NCI-H146 (cell line): ENCODE measurements at regions not wholly inside any gene's neighbourhood (a gene's known extent, or its start where the extent isn't known, plus 50 kb on each side); places are given as distances from the start of the nearest gene placed in this dataset.

Experiments
- DNase-seq: peaks from one replicate; lab custom pipeline; 2025; lab: John Stamatoyannopoulos, UW

DNA sequence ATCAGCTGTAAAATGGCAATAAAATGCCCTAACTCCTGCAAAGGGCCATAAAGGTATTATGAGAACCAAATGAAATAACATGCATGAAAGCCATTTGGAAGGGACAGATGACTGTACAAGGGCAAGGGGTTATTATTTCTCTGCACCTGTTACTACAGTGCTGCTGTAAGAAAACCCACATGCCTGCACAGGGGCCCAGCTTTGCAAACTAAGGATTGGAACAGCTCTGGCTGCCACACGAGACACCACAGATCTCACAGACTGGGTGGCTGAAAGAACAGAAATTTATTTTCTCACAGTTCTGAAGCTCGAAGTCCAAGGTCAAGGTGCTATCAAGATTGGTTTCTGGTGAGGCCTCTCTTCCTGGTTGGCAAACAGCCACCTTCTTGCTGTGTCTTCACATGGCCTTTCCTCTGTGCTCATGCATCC is 409.0 kb upstream of the NRP1 start:
- DNase-seq, result no peak

DNA sequence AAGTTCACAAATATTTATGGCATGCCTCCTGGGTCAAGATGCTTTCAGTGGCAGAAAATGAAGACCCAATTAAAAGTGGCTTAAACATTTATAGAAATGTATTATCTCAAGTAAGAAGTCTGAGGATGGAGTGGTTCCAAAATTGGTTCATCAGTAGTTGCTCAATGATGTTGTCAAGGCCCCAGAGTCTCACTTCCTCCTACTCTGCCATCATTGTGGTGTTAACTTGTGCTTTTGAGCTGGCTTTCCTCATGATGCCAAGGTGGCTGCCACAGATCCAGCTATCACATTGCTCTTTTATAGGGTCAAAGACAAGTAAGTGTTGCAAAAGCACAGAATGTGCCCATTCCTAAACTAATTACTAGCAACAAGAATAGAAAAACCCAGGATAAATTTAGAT is 404.6 kb upstream of the NRP1 start:
- no peak for DNase-seq

DNA sequence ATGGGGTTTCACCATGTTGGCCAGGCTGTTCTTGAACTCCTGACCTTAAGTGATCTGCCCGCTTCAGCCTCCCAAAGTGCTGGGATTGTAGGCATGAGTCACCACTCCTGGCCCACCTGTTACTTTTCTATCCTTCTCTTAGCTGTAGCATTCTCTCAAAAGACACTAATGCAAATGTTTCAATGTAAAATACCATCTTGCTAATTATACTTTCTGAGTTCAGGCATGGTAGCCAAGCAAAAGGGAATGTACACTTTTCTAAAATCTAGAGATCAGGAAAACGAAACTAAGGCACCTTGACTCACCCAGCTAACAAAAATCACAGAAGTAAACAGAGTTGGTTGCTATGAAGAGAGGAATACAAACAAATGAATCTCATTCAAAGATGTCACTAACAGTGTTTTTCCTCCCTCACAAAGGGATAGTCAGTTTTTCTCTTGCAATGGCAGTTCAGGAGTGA is 401.0 kb upstream of the NRP1 start:
- DNase-seq, result no peak

DNA sequence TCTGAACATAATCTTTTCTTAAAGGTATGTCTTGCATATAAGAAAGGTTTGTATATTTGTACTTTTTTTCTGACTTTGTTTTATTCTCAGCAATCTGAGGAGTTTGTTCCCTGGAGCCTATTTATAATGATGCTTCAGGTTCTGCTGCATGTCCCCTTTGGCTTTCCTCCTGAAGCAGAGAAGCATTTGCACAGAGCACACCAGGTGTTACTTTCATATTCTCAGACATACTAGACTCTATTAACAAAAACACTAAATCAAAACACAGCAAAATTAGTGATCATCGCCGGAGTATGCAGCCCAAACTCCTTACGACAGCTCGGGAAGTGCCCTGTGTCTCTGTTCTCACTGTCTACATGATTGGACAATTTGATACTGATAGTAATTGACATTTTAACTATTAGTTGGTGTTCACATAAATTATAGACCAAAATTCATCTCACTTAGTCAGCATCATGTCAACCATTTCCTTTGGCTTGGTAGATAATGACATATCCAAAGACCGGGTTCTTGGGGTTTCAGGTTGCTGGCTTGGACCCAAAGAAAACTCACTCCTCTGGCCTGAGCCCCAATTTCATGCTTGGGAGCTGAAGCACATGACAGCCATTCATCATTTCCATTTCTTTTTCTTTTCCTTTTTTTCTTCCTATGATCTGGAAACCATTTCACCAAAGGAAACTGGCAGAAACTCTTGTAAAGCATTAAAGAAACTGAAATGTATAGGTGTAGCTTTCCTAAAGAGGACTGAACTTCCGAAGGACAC is 400.1 kb upstream of the NRP1 start:
- no peak for DNase-seq

DNA sequence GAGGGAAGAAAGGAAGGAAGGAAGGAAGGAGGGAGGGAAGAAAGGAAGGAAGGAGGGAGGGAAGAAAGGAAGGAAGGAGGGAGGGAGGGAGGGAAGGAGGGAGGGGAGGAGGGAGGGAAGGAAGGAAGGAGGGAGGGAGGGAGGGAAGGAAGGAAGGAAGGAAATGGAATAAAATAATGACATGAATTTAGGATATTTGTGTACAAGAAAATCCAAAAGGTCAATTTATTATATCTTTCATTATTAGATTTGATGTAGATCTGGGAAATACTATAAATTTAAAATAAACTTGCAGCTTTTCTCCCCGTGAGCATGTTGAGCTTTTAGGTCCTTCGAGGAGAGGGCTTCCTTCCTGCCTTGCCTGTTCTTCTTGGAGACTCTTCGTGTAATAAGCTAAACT is 398.6 kb upstream of the NRP1 start:
- no peak for DNase-seq

DNA sequence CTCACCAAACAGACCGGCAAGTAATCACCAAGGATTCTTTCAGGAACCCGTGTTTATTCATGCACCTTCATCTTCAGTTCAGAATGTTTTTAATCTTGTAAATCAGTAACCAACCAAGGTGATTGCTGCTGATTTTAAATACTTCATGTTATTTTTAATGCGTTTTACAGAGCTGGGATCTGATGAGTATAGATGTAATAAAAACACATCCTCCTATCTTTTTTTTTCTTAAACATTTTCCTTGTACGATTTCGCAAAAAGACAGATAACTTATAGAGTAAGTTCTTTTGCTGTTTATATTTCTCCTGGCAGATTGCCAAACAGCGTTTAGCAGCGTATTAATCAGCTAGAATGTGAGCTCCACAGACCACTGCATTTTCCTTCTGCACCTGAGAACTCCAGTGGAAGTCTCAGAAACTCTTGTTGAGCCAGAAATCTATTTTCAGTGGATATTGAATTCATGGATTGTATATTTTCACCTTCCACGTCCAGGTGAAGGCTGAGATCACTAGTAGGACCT is 397.8 kb upstream of the NRP1 start:
- no peak for DNase-seq

DNA sequence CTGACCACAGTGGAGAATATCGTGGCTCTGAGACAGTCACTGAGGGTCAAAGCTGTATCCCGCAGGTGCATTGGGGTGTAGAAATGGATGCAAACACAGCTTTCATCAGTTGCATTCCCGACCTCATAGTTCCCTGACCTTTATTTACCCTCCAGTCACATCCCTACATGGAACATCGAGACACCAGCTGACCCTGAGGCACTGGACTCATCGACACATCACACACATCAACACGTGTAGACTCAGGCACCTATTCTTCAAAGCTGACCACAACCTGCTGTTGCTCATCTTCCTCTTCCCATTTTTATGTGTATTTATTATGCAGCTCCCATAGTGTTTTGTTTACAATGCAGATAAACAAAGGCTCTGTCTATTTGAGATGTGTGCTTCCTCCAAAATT is 396.9 kb upstream of the NRP1 start:
- no peak for DNase-seq

DNA sequence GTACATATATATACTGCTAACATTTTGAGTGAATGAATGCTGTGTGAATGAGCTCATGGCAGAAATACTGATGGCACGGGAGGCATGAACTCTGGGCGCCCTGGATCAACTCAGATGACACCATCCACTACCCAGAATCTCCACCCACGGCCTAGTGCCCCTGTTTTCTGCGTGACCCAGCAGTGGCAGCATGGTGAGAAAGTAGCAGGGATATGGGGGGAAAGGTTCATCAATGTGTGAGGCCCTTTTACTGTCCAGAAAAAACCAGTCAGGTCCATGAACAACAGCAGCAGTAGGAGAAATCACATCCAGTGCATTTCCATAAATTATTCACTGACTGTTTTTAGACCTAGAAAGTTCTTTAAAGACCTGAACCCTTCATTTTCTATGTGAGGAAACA is 391.0 kb upstream of the NRP1 start:
- DNase-seq, result no peak

DNA sequence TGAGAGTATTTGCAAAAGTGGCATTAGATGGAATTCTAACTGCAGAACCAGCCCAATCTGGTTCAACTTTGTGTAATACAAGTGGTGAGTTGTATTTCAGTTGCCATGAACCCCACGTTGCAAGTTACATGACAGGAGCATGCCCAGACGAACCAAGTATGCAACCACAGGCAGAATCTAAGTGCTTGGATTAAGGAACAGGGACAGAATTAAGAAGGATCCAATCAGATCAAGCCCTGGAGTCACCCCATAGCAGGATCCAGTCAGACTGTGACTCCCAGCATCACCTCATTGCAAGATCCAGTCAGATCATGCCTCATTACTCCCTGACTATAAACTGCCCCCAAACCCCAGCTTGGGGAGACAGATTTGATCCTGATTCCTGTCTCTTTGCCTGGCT is 388.7 kb upstream of the NRP1 start:
- DNase-seq, result no peak

DNA sequence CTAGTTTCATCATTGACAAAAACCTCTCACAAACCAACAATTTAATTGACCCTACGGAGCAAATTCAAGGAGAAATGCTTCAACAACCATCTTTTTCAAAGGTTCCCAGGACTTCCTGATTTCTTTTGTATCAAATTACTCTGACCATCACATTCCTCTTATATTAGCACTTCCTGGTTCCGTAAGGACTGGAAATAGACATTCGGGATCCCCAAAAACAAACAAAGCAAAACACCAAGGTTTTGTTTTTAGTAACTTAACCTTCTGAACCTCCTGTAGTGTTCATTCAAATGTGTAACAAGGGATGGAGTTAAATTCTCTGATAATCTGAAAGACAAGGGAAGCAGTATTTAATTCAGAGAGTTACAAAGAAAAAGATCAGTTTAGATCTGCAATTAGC is 387.6 kb upstream of the NRP1 start:
- no peak for DNase-seq

DNA sequence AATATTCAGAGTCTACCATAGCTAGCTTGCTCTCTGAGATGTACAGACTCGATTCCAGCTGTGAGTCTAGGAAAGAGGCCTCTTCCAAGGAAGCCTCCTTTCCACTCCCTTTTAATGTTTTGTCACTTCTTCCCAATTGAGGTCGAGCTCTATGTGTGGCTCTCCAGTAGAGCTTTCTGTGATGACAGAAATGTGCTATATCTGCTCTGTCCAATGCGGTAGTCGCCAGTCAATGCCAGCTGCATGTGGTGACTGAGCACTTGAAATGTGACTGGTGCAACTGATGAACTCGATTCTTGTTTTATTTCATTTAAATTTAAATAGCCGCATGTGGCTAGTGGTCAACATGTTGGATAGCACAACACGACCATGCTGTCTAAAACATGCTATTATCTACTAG is 387.0 kb upstream of the NRP1 start:
- DNase-seq, result no peak

DNA sequence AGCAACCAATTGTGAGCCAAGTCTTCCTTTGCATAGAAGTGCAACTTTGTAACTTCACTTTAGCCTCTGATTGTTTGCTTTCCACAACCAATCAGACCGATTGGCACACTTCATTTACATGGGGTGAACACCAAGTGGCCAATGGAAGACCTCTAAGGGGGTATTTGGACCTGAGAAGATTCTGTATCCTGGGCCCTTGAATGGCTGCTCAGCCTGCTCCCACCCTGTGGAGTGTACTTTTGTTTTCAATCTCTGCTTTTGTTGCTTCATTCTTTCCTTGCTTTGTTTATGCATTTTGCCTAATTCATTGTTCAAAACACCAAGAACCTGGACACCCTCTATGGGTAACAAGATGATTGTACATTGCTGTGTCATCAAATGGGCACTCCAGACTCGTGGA is 385.7 kb upstream of the NRP1 start:
- DNase-seq, result no peak

DNA sequence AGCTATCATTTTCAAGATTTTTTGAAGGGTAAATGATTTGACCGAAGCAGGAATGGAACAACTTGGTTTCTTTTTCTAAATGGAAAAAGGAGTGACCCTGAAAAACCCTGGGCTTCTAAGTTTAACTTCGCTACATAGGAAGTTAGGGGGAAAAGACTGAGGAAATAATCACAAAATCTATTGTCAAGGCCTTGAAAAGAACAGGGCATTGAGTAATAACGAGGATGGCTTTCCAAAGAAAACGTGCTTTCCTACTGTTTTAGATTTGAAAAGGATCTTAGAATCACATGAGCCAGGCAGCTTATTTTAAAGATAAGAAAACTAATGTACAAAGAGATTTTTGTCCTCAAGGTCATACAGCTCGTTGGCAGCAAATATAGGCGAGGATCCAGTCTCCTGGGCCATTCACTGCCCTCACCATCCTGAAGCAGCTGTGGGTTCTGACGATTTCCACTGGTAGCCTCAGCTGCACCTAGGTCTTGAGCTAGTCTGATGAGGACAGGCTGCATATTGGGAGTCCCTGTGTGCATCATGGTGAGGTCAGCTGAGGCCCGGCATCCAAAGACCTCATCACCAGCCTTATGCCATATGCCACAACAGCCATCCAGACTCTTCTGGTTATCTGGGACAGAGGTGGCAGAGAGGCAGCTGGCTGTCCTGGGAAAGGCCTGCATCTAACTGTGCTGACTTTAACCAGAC is 384.7 kb upstream of the NRP1 start:
- DNase-seq, result no peak

DNA sequence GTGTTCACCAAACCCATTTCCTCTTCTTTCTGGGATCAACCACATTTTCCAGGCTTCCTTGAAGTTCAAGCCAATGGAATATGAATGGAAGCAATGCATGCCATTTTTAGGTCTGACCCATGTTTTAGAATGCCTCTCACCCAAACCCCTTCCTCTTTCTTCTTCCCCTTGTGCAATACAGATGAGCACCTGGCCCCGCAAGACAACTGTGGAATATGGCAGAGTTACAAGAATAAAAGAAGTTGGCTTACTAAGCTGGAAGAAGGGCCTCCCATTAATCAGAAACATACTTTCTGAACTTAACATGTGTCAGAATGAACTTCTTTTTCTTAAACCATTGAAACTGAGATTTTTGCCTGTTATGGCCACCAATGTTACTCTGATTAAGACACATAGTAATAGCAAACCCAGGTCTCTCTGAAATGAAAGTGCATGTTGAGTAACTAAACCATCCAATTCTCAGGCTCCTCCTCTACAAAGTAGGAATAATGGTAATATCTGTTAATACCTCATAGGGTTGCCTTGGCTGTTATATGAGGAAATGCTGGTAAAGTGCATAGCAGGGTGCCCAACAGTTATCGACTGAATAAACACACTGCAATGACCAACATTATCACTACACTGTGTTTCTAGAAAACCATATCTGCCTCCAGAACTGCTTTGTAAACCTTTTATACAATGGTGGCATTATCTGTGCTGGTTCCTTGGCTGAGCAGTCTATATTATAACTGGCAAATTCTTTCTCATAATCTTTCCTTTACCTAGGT is 382.2 kb upstream of the NRP1 start:
- peak; percentile 56 for DNase-seq

DNA sequence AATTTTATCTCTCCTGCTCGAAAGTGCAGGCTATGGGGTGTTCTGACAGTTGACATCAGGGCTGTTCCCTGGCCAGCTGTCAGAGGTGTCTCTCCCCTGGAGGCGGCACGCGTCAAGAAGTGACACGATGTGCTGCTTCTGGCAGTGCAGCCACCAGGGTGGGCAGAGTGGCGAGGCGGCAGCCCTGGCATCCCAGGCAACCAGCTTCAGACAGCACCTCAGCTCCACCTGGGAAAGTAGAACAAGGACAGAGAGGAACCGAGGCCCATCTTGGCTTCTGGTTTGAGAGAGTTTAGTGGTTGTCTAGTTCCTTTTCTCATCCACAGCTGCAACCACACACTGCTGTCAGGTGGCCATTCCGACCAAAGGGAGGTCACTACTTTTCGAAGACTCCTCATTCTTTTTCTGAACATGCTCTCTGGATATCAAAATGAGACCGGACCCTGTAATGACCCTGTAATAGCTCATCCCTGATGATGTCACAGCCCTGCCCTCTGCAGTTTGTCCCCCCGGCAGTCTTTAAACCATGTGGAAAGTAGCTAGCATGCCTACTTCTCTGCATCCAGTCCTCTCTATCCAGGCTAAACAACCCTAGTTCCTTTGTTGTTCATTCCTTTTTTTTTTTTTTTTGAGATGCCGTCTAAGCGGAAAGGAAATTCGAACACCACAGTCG is 381.0 kb upstream of the NRP1 start:
- DNase-seq, result no peak

DNA sequence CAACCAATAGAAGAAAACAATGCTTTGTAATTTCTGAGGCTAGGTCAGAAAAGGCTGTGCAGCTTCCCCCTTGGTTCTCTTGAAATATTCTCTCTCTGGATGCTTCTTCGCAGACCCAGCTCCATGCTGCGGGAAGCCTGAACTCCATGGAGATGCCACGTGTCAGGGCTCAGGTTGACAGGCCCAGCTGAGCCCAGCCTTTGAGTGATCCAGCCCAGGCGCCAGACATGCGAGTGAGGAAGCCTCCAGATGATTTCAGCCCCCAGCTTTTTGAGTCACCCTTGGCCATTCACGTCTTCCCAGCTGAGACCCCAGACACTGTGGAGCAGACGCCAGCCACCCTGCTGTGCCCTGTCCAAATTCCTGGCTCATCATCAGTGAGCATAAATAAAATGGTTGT is 378.4 kb upstream of the NRP1 start:
- no peak for DNase-seq

DNA sequence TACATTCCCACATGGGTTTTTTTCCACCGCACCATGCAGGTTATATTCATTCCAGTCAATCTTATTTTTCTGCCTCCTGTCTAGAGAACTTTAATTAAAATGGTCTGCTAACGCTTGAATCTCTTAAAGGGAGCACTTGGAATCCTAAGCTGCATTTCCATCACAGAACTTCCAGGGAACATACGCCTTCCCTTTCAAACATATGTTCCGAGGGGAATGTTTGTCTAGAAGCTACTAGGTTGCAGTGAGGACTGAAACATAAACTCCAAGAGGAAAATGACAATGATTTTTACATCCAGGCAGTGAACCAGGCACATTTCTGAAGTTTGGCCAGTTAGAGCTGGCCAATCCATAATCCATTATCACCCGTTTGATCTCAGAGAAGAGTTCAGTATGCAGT is 375.5 kb upstream of the NRP1 start:
- no peak for DNase-seq

DNA sequence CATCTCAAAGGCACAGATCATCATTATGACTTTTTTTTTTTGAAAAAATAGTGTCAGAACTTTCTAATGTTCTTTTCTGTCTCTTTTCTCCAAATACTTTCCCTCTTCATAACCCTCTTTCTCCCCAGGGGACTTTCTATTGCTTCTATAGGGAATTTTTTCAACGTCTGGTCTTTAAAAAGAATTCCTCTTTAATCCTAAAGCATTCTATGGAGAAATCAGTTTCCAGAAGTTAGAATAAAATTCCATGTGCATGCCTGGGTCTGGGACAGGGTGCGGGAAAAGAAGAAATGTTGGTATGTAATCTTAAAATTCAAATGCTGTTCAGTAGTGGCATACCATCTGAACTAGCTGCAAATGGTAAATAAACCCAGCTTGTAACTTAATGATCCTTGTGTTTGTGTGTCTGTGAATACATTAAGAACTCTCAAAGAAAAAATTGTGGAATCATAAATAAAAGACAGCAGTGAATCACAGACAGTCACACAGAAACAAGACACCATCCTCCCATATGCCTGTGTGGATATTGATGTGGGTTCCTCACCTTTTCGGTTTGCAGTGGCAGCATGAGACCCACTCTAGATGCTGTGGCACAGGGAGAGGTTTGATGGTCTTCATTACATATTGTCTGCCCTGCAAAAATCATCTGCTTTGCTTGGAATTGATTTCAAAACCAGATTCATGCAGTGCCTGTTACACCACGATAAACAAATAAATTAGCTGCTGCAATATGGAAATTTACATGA is 374.7 kb upstream of the NRP1 start:
- no peak for DNase-seq

DNA sequence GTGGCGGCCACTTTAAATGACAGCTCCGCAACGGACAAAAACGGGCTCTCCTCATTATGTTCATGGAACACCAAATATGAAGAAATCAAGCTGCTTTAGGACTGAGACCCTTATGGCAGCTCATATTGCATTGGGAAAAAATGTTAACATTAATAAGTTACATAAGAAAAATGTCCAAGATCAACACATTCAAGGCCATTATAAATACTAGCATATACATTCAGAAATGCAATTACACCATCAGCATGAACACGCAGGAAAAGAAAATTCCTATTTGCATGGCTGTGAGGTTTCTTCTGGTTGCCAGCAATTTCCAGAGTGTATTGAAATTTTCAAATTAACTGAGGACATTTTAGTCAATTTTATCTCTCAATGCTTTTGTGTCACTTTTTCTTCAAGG is 374.1 kb upstream of the NRP1 start:
- DNase-seq, result no peak

DNA sequence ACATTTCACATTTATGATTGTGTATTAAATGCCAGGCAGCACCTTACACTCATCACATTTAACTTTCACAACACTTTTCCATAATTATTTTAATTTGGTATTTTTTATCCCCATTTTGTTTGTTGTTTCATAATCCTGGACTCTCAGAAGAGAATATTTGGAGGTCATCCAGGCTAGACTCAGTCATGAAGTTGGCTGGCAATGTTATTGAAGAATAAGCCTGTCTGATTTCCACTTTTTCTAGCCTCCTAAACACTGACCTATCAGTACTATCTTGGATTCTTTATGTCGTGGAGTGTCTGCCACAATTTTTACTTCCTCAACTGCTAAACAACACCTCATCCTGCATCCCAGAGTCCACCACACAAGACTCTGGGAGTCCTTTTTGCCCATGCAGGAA is 372.3 kb upstream of the NRP1 start:
- no peak for DNase-seq

DNA sequence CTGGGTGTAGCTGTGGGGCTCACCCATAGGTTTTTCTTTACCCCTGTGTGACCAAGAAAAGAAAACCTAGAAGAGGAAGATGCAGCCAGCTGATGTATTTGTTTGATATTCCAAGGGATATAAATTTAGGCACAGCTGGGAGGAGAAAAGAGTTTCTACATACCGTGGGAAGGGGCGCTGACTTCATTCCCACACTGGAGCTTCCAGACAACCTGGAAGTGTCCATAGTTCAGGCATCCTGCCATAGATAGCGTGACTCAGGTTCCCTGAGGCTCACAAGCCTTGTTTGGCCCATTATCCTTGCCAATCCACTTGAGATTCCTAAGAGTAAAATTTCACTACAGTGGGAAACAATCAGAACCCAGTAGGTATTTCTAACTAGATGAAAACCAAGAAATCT is 371.7 kb upstream of the NRP1 start:
- no peak for DNase-seq
